DOHH2 (cell line): ENCODE measurements at regions not wholly inside any gene's neighbourhood (a gene's known extent, or its start where the extent isn't known, plus 50 kb on each side); places are given as distances from the start of the nearest gene placed in this dataset.

Experiments used
- H3F3A ChIP-seq: fragments of 200-600 bp; sonication (generic), shearing (Covaris generic); 2 replicates; pipeline ENCODE4 v1.6.0; 2016; ENCODE audit warnings: antibody characterized with exemption, mild to moderate bottlenecking; ENCODE audit not compliant: control insufficient read depth, insufficient read depth
- H3K27ac ChIP-seq: fragments of 200-600 bp; sonication (generic); 2 replicates; pipeline ENCODE4 v1.5.1; 2014; ENCODE audit warnings: low read depth, mild to moderate bottlenecking, low read length, moderate library complexity
- H3K27me3 ChIP-seq: fragments of 200-600 bp; sonication (generic); 2 replicates; pipeline ENCODE4 v1.6.1; 2014; ENCODE audit warnings: mild to moderate bottlenecking, low read length, mixed read lengths; ENCODE audit not compliant: control insufficient read depth
- H3K36me3 ChIP-seq: fragments of 200-600 bp; sonication (generic); 2 replicates; pipeline ENCODE4 v1.6.1; 2014; ENCODE audit warnings: mild to moderate bottlenecking, low read length, moderate library complexity, mixed read lengths; ENCODE audit not compliant: control insufficient read depth
- H3K4me1 ChIP-seq: fragments of 200-600 bp; sonication (generic); 2 replicates; pipeline ENCODE4 v1.6.1; 2014; ENCODE audit warnings: mild to moderate bottlenecking, low read length, mixed read lengths; ENCODE audit not compliant: control insufficient read depth
- H3K4me2 ChIP-seq: fragments of 200-600 bp; sonication (generic); 2 replicates; pipeline ENCODE4 v1.6.0; 2014; ENCODE audit warnings: mild to moderate bottlenecking, low read length, moderate library complexity
- H3K4me3 ChIP-seq: fragments of 200-600 bp; sonication (generic); 2 replicates; pipeline ENCODE4 v1.5.1; 2014; ENCODE audit warnings: mild to moderate bottlenecking, low read length, mixed read lengths
- H3K79me2 ChIP-seq: fragments of 200-600 bp; sonication (generic); 2 replicates; pipeline ENCODE4 v1.6.1; 2014; ENCODE audit warnings: mild to moderate bottlenecking, low read length, mixed read lengths; ENCODE audit not compliant: control insufficient read depth
- H3K9me2 ChIP-seq: fragments of 200-600 bp; sonication (generic); replicated peaks from 2 replicates; pipeline ENCODE4 v1.6.1; 2014; ENCODE audit warnings: mild to moderate bottlenecking, low read length, mixed read lengths; ENCODE audit not compliant: control insufficient read depth
- H3K9me3 ChIP-seq: fragments of 200-600 bp; sonication (generic); 2 replicates; pipeline ENCODE4 v1.6.1; 2014; ENCODE audit warnings: antibody characterized with exemption, low read length, mixed read lengths; ENCODE audit not compliant: control insufficient read depth, insufficient read depth
- H4K20me1 ChIP-seq: fragments of 200-600 bp; sonication (generic); 2 replicates; pipeline ENCODE4 v1.6.0; 2014; ENCODE audit warnings: low read depth, mild to moderate bottlenecking, antibody characterized with exemption, low read length, moderate library complexity; ENCODE audit not compliant: control insufficient read depth, insufficient read depth
- EZH2phosphoT487 ChIP-seq: fragments of 200-600 bp; sonication (generic); IDR thresholded peaks from 2 replicates; pipeline ENCODE4 v1.6.1; 2017; ENCODE audit warnings: borderline replicate concordance, mild to moderate bottlenecking, antibody characterized with exemption, low read length, moderate library complexity, mixed read lengths
- TF ChIP-seq, protein P1 (sequence below): fragments of 200-600 bp; sonication (generic); IDR thresholded peaks from one replicate; pipeline ENCODE4 v1.5.1; 2014; ENCODE audit warnings: antibody characterized with exemption, mild to moderate bottlenecking, low read depth, low read length; ENCODE audit not compliant: poor library complexity, severe bottlenecking

GRCh38 chr3:72681598-72681997, 166.6 kb downstream of the SHQ1 start:
- no peak overlapping the region for H3K4me2 ChIP-seq
- H3K36me3 ChIP-seq, result no peaks in the 10 kb centered on the region
- H3K27ac ChIP-seq, result no peak overlapping the region
- no peaks in the 10 kb centered on the region for H3F3A ChIP-seq
- peaks cover 40% of the 10 kb centered on the region for H3K27me3 ChIP-seq
- peaks cover 9% of the 10 kb centered on the region for H3K4me1 ChIP-seq
- no peaks in the 10 kb centered on the region for H3K9me2 ChIP-seq
- H3K79me2 ChIP-seq, result no peaks in the 10 kb centered on the region
- H3K9me3 ChIP-seq, result no peaks in the 10 kb centered on the region
- TF ChIP-seq EZH2phosphoT487, result no peak
- no peaks in the 10 kb centered on the region for H4K20me1 ChIP-seq
- no peak overlapping the region for H3K4me3 ChIP-seq

DNA sequence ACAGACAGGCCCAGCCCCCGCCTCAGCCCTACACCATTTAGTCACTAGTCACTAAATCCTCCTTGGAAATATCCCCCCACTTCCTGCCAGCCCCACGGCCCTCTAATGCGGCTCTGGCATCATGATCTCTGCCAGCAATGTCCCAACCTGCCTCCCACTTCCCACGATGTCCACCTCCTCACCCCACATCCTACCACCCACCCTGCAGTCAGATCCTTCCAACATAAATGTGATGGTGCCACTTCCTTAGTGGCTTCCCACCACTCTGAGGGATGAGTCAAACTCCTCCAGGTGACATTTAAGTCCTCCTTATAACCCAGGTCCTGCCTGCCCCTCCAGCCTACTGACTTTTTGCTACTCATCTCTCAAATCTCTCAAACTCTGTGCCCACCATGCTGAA, 167.5 kb downstream of the SHQ1 start:
- Histone ChIP-seq H3K4me2 (no peak overlapping the region), H3K9me3 (no peaks in the 10 kb centered on the region), H3K79me2 (no peaks in the 10 kb centered on the region), H4K20me1 (no peaks in the 10 kb centered on the region), H3K4me1 (peaks cover 9% of the 10 kb centered on the region), H3K27ac (no peak overlapping the region), H3K27me3 (peaks cover 40% of the 10 kb centered on the region), H3K9me2 (no peaks in the 10 kb centered on the region), H3F3A (no peaks in the 10 kb centered on the region), H3K4me3 (no peak overlapping the region), H3K36me3 (no peaks in the 10 kb centered on the region)
- TF ChIP-seq EZH2phosphoT487, result no peak
- TF ChIP-seq, protein P1, sequence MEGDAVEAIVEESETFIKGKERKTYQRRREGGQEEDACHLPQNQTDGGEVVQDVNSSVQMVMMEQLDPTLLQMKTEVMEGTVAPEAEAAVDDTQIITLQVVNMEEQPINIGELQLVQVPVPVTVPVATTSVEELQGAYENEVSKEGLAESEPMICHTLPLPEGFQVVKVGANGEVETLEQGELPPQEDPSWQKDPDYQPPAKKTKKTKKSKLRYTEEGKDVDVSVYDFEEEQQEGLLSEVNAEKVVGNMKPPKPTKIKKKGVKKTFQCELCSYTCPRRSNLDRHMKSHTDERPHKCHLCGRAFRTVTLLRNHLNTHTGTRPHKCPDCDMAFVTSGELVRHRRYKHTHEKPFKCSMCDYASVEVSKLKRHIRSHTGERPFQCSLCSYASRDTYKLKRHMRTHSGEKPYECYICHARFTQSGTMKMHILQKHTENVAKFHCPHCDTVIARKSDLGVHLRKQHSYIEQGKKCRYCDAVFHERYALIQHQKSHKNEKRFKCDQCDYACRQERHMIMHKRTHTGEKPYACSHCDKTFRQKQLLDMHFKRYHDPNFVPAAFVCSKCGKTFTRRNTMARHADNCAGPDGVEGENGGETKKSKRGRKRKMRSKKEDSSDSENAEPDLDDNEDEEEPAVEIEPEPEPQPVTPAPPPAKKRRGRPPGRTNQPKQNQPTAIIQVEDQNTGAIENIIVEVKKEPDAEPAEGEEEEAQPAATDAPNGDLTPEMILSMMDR, result no peak

GRCh38 chr3:72679540-72680198, 168.6 kb downstream of the SHQ1 start:
- Histone ChIP-seq H3K27me3 (peaks cover 40% of the 10 kb centered on the region), H3K27ac (no peak overlapping the region), H3F3A (no peaks in the 10 kb centered on the region)

DNA sequence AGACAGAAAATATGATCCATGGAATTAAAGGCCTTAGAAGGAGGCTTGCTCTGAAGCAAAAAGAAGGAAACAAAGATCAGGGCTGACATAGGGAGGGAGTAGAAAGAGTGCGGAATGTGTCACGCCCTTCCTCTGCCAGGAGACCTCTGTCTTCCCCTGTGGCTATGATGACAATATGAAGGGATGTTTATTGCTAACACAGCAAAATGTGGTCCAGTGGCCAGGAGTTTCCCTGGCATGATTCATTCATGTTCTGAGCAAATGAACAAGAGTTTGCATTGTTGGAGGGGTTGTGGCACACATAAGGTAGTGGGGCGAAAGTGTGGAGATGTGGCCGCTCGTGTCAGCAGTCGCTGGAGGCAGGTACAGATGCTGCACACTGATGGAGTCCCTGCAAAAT, 169.4 kb downstream of the SHQ1 start:
- Histone ChIP-seq H4K20me1 (no peaks in the 10 kb centered on the region), H3K9me3 (no peaks in the 10 kb centered on the region), H3K4me1 (peaks cover 9% of the 10 kb centered on the region), H3K9me2 (no peaks in the 10 kb centered on the region), H3K27me3 (peaks cover 40% of the 10 kb centered on the region), H3K27ac (no peak overlapping the region), H3K79me2 (no peaks in the 10 kb centered on the region), H3F3A (no peaks in the 10 kb centered on the region), H3K4me3 (no peak overlapping the region), H3K36me3 (no peaks in the 10 kb centered on the region), H3K4me2 (no peak overlapping the region)
- TF ChIP-seq, protein P1, result no peak
- TF ChIP-seq EZH2phosphoT487, result no peak

More at GRCh38 chr3:72679540-72680198, 168.6 kb downstream of the SHQ1 start:
- H3K79me2 ChIP-seq, result no peaks in the 10 kb centered on the region
- H3K9me3 ChIP-seq, result no peaks in the 10 kb centered on the region
- H3K4me1 ChIP-seq, result peaks cover 9% of the 10 kb centered on the region
- H3K4me3 ChIP-seq, result no peak overlapping the region
- H3K4me2 ChIP-seq, result no peak overlapping the region
- no peaks in the 10 kb centered on the region for H3K9me2 ChIP-seq
- TF ChIP-seq, protein P1, result no peak
- no peaks in the 10 kb centered on the region for H3K36me3 ChIP-seq
- no peaks in the 10 kb centered on the region for H4K20me1 ChIP-seq
